Body of pancreas (tissue), 4 donors: ENCODE measurements at regions not wholly inside any gene's neighbourhood (a gene's known extent, or its start where the extent isn't known, plus 50 kb on each side); places are given as distances from the start of the nearest gene placed in this dataset.

Experiments used
- ATAC-seq: fragments of 150-250 bp; one replicate; pipeline ENCODE4 v1.9.1; 2016
- DNase-seq, 4 donors: peaks; one replicate each; pipeline ENCODE4 v3.0.0-alpha.2; 2019
- H3K27ac ChIP-seq, 4 donors: fragments of 200-600 bp; sonication (generic); 1 replicate in 3 of 4; 2 replicates in 1 of 4; pipeline versions ENCODE4 v1.5.1 to v1.6.1; 2016 to 2019; ENCODE audit warnings: mild to moderate bottlenecking in 1 of 4, mixed read lengths in 1 of 4, moderate library complexity in 1 of 4
- H3K27me3 ChIP-seq, 2 donors: fragments of 200-600 bp; sonication (generic); one replicate each; pipeline ENCODE4 v1.6.0; 2016; ENCODE audit warnings: mild to moderate bottlenecking in 1 of 2
- H3K36me3 ChIP-seq, 2 donors: fragments of 200-600 bp; sonication (generic); replicated peaks in 1 of 2; 2 replicates each; pipeline ENCODE4 v1.5.1; 2016; ENCODE audit warnings: low read depth in 2 of 2; ENCODE audit not compliant: insufficient read depth in 1 of 2
- H3K4me1 ChIP-seq: fragments of 200-600 bp; sonication (generic); one replicate; pipeline ENCODE4 v1.6.0; 2016
- H3K4me3 ChIP-seq, 2 donors: fragments of 200-600 bp; sonication (generic); 1 replicate in 1 of 2; 2 replicates in 1 of 2; pipeline ENCODE4 v1.5.1; 2016 to 2019
- H3K9me3 ChIP-seq, 3 donors: fragments of 200-600 bp; sonication (generic); 1 replicate in 2 of 3; 2 replicates in 1 of 3; pipeline ENCODE4 v1.5.1; 2016
- POLR2A ChIP-seq, 3 donors: fragments of 450-650 bp; IDR thresholded peaks; one replicate each; pipeline ENCODE4 v1.6.1; 2016; ENCODE audit warnings: antibody characterized with exemption in 3 of 3, mild to moderate bottlenecking in 2 of 3
- WGBS, 2 donors: methylation state at CpG; one replicate each; pipeline ENCODE4 v1.1.5; 2017; 5-methylcytosine and 5-hydroxymethylcytosine counted together
- intact Hi-C: fragments of 100-400 bp; cut with DNase I; formaldehyde crosslinking; loops from one replicate; pipeline ENCODE4 v1.15.1; 2023
- TF ChIP-seq, protein P1 (sequence below), 7 experiments: fragments of 450-650 bp in 4 of 7; fragments of 200-600 bp in 3 of 7; sonication (generic) in 3 of 7; IDR thresholded peaks; one replicate each; pipeline ENCODE4 v1.5.1; 2016 to 2019; ENCODE audit warnings: antibody characterized with exemption in 7 of 7

DNA sequence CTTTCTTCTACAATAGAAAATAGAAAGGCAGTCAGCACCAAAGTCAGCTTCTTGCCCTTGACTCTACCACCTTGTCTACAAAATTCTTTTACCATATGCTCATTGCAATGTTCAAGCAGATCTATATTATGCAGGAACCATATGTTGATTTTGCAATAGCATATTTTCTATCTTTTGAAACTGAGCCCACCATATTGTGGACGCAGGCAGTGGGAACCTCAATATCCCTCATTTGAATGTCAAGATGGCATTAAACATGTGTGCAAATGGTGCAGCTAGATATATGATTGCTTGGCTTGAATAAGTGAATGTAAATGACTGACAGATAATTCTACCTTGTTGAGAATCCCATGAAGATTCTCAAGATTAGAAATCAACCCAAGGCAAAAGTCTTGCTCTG lies 412.7 kb upstream of the FSHR start:
- DNase-seq (no peak), ATAC-seq (no peak)
- no peaks in the 10 kb centered on the region for H3K27me3 ChIP-seq
- H3K4me1 ChIP-seq: no peaks in the 10 kb centered on the region
- TF ChIP-seq, protein P1, sequence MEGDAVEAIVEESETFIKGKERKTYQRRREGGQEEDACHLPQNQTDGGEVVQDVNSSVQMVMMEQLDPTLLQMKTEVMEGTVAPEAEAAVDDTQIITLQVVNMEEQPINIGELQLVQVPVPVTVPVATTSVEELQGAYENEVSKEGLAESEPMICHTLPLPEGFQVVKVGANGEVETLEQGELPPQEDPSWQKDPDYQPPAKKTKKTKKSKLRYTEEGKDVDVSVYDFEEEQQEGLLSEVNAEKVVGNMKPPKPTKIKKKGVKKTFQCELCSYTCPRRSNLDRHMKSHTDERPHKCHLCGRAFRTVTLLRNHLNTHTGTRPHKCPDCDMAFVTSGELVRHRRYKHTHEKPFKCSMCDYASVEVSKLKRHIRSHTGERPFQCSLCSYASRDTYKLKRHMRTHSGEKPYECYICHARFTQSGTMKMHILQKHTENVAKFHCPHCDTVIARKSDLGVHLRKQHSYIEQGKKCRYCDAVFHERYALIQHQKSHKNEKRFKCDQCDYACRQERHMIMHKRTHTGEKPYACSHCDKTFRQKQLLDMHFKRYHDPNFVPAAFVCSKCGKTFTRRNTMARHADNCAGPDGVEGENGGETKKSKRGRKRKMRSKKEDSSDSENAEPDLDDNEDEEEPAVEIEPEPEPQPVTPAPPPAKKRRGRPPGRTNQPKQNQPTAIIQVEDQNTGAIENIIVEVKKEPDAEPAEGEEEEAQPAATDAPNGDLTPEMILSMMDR (IDR thresholded peaks at IDR 0.05): no peak
- TF ChIP-seq POLR2A (IDR thresholded peaks at IDR 0.05): no peak
- WGBS, 2 donors: 48 to 62% methylated on average over 1 of the region's 1 CpG
- no peaks in the 10 kb centered on the region for H3K9me3 ChIP-seq
- intact Hi-C loops: no loop called here
- H3K4me3 ChIP-seq: no peak overlapping the region
- no peak overlapping the region for H3K27ac ChIP-seq
- no peaks in the 10 kb centered on the region for H3K36me3 ChIP-seq

DNA sequence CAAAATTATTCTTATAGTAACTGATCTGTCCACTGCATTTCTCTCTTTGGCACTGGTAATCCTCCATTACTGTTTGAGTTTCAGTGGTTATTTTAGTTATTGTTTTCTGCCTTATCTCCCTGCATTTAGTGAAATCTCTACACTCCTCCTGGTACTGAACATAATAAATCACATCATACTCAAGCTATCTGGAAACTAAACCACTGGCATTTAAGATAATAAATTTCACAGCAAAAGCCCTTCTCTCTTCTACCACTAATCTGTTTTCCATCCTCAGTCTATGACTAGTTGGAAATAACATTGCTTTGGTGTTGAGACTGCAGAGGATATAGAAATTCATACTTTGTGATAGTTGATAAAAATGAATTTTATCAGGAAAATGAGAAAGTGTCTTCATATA lies 399.3 kb upstream of the FSHR start:
- Histone ChIP-seq H3K9me3 (no peaks in the 10 kb centered on the region), H3K27ac (no peak overlapping the region), H3K4me1 (no peaks in the 10 kb centered on the region), H3K36me3 (no peaks in the 10 kb centered on the region), H3K4me3 (no peak overlapping the region), H3K27me3 (no peaks in the 10 kb centered on the region)
- TF ChIP-seq POLR2A (IDR thresholded peaks at IDR 0.05): no peak
- TF ChIP-seq, protein P1 (IDR thresholded peaks at IDR 0.05): no peak
- intact Hi-C loops: no loop called here
- DNase-seq (no peak), ATAC-seq (no peak)

DNA sequence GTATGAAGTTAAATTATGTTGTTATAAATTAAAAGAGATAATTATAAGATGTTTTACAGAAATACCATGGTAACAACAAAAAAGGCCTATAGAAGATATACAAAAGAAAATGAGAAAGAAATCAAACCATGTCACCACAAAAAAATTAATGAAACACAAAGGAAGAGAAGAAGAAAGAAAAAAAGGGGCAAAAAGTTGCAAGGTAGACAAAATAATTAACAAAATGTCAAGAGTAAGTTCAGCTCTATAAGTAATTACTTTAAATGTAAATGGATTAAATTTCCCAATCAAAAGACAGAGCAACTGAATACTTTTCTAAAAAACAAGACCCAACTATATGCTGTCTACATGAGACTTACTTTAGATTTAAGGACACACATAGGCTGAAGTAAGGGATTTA lies 378.4 kb upstream of the FSHR start:
- no peak for ATAC-seq
- H3K4me3 ChIP-seq: no peak overlapping the region
- TF ChIP-seq POLR2A (IDR thresholded peaks at IDR 0.05): no peak
- TF ChIP-seq, protein P1 (IDR thresholded peaks at IDR 0.05): no peak
- no peak overlapping the region for H3K27ac ChIP-seq
- no peaks in the 10 kb centered on the region for H3K27me3 ChIP-seq
- no peak for DNase-seq
- no peaks in the 10 kb centered on the region for H3K4me1 ChIP-seq
- no peaks in the 10 kb centered on the region for H3K36me3 ChIP-seq
- intact Hi-C loops: no loop called here
- H3K9me3 ChIP-seq: peaks cover 0 to 7% (median 0%) of the 10 kb centered on the region in 3 donors

DNA sequence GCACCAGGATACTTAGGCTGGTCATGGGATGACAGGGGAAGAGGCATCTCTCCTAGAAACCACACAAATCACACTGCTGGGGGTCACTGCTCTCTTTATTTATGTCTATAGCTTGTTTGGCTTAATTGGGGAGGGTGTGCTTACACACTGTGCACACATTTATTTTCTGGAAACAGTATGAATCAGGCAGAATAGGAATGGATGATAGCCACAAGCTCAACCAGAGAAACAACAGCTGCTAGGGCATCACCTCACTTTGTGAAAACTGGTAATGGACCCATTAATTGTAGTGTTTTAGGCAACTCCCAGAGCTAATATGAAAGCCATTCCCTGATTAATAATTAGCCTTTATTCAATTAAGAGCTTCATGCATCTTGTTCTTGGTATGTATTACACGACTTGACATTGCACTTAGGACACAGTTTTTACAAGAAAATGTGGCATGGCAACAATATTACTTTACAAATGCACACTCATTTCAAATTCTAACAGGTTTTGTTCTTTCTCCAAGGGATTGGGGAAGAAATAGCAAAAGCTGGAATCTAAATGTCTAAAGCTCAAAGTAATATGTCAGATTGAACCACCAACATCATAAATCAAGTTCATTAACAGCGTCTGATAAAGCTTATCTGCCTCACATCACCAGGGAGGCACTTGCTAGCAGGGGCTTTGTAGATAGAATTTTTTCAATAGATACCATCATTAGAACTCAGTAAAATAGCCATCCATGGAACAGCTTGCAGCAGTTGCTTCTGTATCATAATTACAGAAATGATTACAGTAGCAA lies 361.9 kb upstream of the FSHR start:
- Histone ChIP-seq H3K36me3 (no peaks in the 10 kb centered on the region), H3K4me1 (no peaks in the 10 kb centered on the region), H3K9me3 (no peaks in the 10 kb centered on the region), H3K27me3 (no peaks in the 10 kb centered on the region), H3K27ac (no peak overlapping the region), H3K4me3 (no peak overlapping the region)
- DNase-seq (no peak), ATAC-seq (no peak)
- intact Hi-C loops: no loop called here
- WGBS, 2 donors: 14 to 21% methylated on average over 2 of the region's 2 CpGs
- TF ChIP-seq POLR2A (IDR thresholded peaks at IDR 0.05): no peak
- TF ChIP-seq, protein P1 (IDR thresholded peaks at IDR 0.05): no peak

DNA sequence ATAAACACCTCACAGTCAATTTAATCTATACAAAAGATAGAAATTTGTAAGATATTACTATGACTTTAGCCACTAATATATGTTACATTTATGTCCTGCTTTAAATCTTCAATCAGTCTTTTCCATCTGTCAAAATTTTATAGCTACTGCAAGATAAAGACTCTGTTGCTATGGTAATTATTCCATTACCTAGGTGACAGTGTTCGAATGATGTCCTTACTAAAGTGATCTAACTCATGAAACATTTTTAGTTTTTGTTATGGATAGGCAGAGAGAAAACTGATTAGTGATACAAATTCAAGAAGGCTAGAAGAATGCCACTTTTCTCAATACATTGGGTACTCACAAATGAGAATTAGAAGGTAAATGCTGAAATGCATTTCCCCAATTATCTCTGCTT lies 359.9 kb upstream of the FSHR start:
- no peaks in the 10 kb centered on the region for H3K27me3 ChIP-seq
- DNase-seq: no peak
- 19 to 32% methylated on average over 1 of the region's 1 CpG for WGBS, 2 donors
- no peaks in the 10 kb centered on the region for H3K4me1 ChIP-seq
- no peak for TF ChIP-seq POLR2A (IDR thresholded peaks at IDR 0.05)
- TF ChIP-seq, protein P1 (IDR thresholded peaks at IDR 0.05): no peak
- intact Hi-C loops: no loop called here
- ATAC-seq: no peak
- H3K9me3 ChIP-seq: no peaks in the 10 kb centered on the region
- no peak overlapping the region for H3K27ac ChIP-seq
- no peak overlapping the region for H3K4me3 ChIP-seq
- H3K36me3 ChIP-seq: no peaks in the 10 kb centered on the region
